RPMI7951 (cell line): ENCODE measurements at regions not wholly inside any gene's neighbourhood (a gene's known extent, or its start where the extent isn't known, plus 50 kb on each side); places are given as distances from the start of the nearest gene placed in this dataset.
"Not testable (repeated sequence)": the region's sequence is repeated elsewhere in the genome, so short reads cannot be mapped to it uniquely, and the experiment has no call there.

ENCODE experiments used
- DNase-seq: peaks from one replicate; pipeline ENCODE4 v3.0.0-alpha.2; 2012; ENCODE audit warnings: low read depth

DNA sequence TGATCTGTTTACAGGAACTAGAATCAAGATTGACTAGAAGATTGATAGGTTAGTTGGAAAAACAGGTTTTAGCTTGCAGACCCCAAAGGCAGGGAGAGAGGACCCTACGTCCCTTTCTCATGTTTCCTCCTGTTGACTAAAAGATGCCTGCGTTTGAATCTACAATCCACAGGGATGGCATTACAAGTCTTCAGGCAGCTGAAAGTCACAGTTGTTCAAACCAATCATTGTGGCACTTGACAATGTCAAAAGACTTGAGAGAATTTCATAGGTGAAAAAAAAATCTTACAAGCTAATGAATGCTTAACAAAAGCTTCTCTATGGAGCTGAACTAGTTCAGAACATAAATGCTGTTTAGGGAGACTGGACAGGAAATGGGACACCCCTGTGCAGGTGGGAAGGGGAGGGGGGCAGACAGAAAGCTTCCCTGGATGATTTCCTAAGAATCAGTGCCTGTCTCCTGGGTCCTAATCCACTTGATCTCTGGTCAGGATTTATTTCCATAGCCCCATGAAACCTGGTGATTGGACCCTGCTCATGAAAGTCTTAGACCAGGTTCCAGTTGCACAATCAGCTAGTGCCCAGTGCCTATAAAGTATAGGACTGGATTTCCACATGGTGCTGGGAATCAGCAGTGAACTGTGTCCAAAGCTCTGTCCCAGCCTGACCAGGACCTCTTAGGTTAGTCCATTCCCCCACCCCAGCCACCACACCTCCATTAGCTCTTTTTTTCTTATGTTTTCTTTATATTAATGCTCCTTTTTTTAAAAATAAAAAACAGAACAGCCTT is 91.6 kb upstream of the BCAR3 start:
- no peak for DNase-seq

DNA sequence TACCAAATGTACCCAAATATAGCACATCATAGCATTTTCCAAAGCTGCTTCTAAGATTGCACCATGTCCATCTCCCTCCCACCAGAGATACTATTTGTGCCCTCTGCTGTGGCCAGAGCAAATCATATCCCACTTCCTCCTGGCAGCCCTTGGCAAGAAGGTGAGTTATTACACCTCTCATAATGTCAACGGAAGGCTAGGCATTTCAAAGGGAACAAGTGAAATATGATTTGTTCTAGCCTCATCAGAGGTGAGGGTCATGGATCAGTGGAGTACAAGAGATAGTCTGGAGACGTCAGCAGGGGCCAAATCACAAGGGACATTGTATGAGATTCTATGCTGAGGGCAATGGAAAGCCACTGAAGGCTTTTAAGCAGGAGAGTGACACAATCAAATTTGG is 90.2 kb upstream of the BCAR3 start:
- DNase-seq: no peak

- DNase-seq: no peak
Observed at GRCh38 chr1:93770640-93771039, 89.0 kb upstream of the BCAR3 start.

GRCh38 chr1:93769777-93770176 is 88.1 kb upstream of the BCAR3 start:
- no peak for DNase-seq

DNA sequence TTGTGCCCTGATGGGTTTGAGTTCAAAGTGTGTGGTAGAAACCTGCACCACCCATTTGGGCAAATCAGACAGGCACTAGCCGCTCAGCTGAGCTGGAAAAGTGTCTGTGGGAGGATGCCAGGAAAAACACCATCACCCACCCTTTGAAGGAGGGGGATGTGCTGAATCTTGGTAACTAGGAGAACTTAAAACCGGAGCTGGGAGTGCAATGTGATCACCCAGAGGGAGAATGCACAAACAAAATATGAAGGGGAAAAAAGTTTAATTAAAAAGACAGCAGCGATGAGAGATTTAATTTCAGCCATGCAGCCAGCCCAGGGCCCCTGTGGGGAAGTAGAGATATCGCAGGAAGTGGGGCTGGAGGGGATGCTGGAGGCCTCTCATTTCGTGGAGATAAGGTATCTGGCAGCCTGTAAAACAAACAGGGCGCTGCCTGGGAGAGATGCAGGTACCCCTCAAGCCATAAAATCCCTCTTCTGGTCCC is 86.8 kb upstream of the BCAR3 start:
- no peak for DNase-seq

DNA sequence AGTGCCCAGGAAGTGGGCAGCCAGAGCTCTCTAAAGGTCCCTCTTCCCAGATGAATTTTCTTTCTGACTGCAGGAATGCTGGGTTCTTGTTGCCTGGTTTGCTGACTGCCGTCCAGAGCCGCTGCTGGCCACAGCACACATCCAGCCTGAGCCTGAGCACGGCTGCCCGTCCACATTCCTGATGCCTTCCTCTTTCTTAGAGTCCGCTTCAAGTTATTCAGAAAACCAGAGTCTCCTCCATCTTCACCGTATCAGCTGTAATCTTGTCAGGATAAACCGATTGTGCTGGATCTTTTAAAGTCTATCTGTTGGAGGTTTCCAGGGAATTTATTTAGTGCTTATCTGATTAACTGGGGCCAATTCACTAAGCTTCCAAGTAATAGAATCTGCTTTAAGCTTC is 84.8 kb upstream of the BCAR3 start:
- no peak for DNase-seq

- DNase-seq: no peak
Observed at GRCh38 chr1:93765099-93765498, 83.5 kb upstream of the BCAR3 start.

DNA sequence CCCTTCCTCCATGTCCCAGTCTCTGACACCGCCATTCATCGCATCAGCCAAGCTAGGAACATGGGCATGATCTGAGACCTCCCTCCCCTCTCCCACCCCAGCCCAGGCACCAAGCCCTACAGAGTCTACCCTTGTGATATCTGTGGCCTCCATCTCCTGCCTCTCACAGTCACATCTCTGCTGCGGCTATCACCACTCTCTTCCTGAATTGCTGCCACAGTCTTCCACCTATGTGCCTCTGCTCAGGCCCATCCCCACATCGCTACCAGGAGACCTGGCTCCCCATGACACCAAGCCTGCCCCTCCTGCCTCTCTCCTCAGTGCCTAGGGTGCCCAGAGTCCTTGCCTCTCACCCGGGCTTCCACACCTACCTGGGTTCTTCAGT is 82.7 kb upstream of the BCAR3 start:
- DNase-seq: no peak

- no peak for DNase-seq
Observed at GRCh38 chr1:93763704-93764365, 82.2 kb upstream of the BCAR3 start.

DNA sequence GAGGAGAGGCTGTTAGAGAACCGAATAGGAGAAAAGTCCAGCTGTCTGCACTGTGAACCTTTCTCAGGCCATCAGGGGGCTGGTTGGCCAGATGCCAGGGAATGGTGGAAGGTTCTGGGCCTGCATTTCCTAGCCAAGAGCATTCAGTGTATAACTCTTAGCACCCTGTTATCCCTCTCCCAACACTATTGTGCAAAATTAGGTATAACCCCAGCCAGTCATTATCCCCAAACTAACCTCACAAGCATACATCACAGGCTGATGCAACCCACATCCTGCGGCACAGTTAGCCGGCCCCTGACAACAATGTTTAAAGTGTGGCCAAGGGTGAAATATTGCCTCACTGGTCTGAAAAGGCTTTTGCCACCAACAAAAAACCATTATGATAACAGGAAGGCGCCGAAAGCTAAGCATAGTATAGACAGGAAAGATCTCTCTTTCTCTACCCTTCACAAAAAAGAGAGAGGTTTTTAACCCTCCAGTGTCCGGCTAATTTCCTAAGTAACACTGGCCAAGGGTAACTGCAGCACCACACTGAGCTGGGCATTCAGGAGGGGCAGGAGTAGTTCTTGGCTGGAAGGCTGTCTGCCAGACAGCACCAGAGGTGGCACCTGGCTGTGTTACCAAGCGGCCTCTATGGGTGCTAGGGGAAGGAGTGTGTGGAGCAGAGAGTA is 77.3 kb upstream of the BCAR3 start:
- DNase-seq: peak; percentile 84

- no peak for DNase-seq
Observed at GRCh38 chr1:93757256-93758036, 75.8 kb upstream of the BCAR3 start.

DNA sequence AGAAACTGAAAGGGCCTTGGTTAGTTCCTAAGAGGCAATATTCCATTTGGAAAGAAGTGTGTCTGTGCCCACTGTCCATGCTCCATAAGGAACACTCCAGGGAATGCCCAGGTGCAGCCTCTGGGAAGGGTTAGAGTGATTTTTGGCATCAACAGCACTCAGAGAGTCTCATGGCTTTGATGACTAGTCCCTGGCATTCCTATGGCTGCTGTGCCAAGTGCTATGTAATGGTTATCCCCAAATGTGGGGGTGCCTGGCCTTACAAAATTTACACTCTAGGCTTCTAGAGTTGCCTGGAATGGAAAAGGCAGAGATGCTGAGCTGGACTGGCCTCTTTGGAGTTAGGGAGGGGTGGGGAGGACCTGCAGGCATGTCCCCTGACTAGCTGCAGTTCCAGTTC is 75.0 kb upstream of the BCAR3 start:
- DNase-seq: no peak

DNA sequence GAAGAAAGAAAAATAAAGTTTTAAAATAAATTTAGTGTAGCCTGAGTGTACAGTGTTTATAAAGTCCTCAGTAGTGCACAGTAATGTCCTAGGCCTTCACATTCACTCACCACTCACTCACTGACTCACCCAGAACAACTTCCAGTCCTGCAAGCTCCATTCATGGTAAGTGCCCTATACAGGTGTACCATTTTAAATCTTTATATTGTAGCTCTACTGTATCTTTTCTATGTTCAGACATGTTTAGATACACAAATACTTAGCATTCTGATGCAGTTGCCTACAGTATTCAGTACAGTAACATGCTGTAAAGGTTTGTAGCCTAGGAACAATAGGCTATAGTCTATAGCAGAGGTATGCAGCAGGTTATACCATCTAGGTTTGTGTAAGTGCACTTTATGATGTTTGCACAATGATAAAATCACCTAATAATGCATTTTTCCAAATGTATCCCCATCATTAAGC is 73.6 kb upstream of the BCAR3 start:
- DNase-seq: not testable (repeated sequence)

DNA sequence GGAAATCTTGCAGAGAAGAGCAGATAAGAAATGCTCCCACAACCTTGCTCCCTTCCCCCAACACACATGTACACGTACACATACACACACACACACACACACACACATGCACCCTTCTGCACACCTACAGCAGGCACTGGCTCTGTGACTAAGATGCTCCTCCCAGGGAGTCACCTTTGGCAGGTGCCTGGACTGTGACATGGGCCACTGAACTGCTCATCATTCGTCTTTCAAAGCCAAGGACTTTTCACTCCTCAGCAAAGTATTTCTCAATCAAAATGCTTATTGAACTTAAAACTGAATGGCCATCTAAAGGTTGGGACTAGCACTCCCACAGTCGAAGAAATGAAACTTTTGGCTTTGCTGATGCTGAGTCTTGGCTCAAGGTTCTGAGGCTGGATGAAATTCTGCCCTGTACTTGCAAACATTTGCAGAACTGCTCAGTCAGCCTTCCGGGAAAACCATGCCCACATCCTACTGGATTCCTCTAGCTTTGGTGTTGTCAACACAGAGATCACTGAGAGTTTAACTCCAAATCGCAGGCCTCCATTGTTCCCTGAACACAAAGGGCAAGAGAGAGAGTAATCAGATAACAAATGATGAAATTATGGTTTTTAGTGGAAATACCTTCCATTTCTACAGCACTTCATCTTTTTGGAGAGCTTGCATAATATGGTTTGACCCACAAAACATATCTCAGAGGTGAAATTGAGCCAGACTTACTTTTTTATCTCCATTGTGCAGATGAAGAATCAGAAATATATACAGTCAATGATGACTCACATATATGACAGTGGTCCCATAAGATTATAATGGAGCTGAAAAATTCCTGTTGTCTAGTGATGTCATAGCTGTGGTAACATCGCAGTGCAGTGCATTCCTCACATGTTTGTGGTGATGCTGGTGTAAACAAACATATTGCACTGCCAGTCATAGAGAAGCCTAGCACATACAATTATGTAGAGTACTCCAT is 72.4 kb upstream of the BCAR3 start:
- DNase-seq: peak; percentile 90

DNA sequence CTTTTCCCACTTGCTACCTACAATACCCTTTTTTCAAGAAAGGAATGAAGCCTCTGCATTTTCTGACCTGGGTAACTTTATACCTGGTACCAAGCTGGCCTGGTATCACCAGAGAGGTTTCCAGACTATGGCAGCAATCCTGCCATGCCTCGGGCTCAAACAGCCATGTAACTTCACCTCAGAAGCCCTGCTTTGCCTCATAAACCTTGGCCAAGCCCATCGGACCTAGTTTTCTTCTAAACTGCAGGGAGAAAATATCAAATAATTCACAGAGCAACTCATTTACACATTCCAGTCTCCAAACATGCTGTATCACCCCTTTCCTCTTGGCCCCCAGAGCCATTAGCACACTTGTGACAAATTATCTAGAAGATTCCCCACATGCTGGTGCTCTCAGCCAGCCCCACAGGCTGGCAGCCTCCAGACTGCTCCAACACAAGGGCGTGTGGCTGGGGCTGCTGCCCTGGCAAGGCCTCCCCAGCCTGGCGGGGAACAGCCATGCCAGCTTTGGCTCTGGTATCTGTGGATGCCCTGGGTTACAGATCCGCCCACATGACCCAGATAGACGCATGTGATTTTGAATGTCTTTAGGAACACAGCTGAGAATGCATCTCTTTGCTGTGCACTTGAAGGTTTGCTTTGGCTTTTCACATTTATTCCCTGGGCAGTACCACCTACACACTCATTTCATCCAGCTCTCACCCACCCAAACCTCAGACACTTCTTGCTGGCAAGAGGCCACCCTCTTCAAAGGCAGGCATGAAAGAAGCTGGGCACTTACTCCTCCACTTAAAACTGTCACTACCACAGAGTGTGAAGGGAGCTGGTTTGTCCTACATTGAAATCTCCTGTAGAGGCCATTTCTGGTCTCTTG is 70.0 kb upstream of the BCAR3 start:
- no peak for DNase-seq

DNA sequence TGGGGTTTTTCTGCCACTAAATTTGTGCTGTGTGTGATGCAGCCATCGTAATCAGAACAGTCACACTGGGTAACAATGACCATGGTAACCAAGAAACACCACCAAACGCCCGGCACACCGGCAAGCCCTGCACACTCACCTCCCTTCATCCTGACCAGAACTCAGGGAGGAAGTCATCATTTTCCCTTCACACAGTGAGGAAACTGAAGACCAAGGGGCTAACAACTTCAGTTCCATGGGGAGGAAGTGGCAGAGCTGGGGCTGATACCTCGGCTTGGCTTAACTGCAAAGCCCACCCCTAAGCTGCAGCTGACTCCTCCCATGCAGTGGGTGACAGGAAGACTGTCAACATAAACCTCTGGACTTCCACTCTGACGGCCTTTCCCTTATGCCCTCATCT is 69.3 kb upstream of the BCAR3 start:
- DNase-seq: no peak

- no peak for DNase-seq
Observed at GRCh38 chr1:93749894-93750301, 68.3 kb upstream of the BCAR3 start.

DNA sequence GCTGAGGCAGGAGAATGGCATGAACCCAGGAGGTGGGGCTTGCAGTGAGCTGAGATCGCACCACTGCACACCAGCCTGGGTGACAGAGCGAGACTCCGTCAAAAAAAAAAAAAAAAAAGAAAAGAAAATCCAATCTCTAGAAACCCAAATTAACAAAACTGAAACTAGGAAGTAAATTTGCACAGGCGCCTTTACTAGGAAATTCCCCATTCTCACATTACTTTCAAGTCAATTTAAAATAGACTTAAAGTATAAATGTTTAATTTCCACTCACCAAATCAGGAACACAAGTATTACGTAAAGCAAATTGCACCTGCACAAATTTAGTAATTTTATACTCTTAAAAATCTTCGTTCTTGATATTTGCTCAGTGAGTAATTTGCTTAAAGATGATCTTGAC is 67.8 kb upstream of the BCAR3 start:
- no peak for DNase-seq

DNA sequence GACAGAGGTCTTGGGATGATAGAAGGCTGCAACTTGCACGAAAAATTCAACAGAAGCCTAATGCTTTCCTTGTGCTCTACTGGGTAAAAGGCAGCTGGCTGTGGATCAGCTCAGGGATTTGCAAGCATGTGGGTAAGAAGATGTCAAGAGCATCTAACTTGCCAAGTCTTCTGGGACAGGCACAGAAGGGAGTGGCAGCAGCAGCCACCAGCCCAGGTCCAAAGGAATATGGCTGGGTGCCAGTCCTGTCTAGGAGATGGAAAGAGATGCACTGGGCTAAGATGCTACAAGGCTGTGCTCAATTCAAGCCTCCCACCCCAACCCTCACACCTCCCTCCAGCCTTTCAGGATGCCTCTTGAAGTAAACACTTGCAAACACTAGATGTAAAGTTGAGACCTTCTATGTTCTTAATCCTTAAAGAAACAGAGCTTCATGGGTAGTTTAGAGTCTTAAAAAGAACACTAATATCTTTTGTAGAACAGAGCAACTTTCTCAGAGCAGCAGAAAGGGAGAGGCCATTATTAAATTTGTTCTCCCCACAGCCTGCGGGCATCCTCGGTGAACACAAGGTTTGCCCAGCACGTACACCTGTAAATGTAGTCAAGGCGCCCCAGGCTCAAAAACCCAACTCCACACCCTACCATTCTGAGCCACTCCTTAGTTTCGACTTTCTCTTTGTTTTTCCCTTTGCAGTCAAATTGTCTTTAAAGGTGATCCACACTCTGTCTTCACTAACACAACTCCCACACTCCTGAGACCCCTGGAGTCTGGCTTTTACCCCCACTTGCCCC is 64.6 kb upstream of the BCAR3 start:
- DNase-seq: no peak
